ENCODE measurements at regions not wholly inside any gene's neighbourhood (a gene's known extent, or its start where the extent isn't known, plus 50 kb on each side); places are given as distances from the start of the nearest gene placed in this dataset.

- ChIA-PET CTCF (no interaction called here), POLR2A (no interaction called here)
Observed at GRCh38 chr1:105655032-105655431, 1401.4 kb upstream of the PRMT6 start.

GRCh38 chr1:105664495-105664894, 1392.0 kb upstream of the PRMT6 start:
- ChIA-PET CTCF (no interaction called here), POLR2A (no interaction called here)
- no peaks in the 10 kb centered on the region for H3K4me1 ChIP-seq
- intact Hi-C loops (cut with micrococcal nuclease; ENCODE audit: unreplicated experiment): no loop called here
- DNase-seq: no peak
- no peaks in the 10 kb centered on the region for H3K36me3 Mint-ChIP-seq (ENCODE audit: insufficient read depth, unreplicated experiment)
- H3K36me3 ChIP-seq (ENCODE audit: control insufficient read depth, insufficient read depth, low read length): no peaks in the 10 kb centered on the region
- H3K4me3 ChIP-seq (ENCODE audit: low read depth, low read length): no peak overlapping the region
- no peak overlapping the region for H3K4me3 Mint-ChIP-seq (ENCODE audit: unreplicated experiment)
- H3K27ac Mint-ChIP-seq (ENCODE audit: unreplicated experiment): no peak overlapping the region
- BruUV-seq (replicated peaks): no TSS peak
- no peaks in the 10 kb centered on the region for H3K9me3 ChIP-seq
- H3K9me3 Mint-ChIP-seq (ENCODE audit: unreplicated experiment): no peaks in the 10 kb centered on the region
- H3K4me1 Mint-ChIP-seq (ENCODE audit: low read depth, unreplicated experiment): no peaks in the 10 kb centered on the region
- H3K27me3 ChIP-seq (replicated peaks; ENCODE audit: control insufficient read depth, insufficient read depth, low read length): no peaks in the 10 kb centered on the region
- no peaks in the 10 kb centered on the region for H3K27me3 Mint-ChIP-seq (ENCODE audit: insufficient read depth, unreplicated experiment)
- TF ChIP-seq CTCF (IDR thresholded peaks at IDR 0.05; ENCODE audit: insufficient read depth in 1 of 2, low read depth in 1 of 2, low read length in 1 of 2, severe bottlenecking in 1 of 2, unreplicated experiment in 1 of 2): no peak

More at GRCh38 chr1:105655032-105655431, 1401.4 kb upstream of the PRMT6 start:
- intact Hi-C loops (cut with micrococcal nuclease; ENCODE audit: unreplicated experiment): no loop called here
- Histone ChIP-seq H3K27me3 (replicated peaks; ENCODE audit: control insufficient read depth, insufficient read depth, low read length) (no peaks in the 10 kb centered on the region), H3K4me3 (ENCODE audit: low read depth, low read length) (no peak overlapping the region), H3K9me3 (no peaks in the 10 kb centered on the region), H3K4me1 (no peaks in the 10 kb centered on the region), H3K36me3 (ENCODE audit: control insufficient read depth, insufficient read depth, low read length) (no peaks in the 10 kb centered on the region)
- no peaks in the 10 kb centered on the region for H3K4me1 Mint-ChIP-seq (ENCODE audit: low read depth, unreplicated experiment)
- no peak overlapping the region for H3K27ac Mint-ChIP-seq (ENCODE audit: unreplicated experiment)
- H3K27me3 Mint-ChIP-seq (ENCODE audit: insufficient read depth, unreplicated experiment): no peaks in the 10 kb centered on the region
- H3K9me3 Mint-ChIP-seq (ENCODE audit: unreplicated experiment): no peaks in the 10 kb centered on the region
- no peak for DNase-seq
- no peak overlapping the region for H3K4me3 Mint-ChIP-seq (ENCODE audit: unreplicated experiment)
- no peak for TF ChIP-seq CTCF (IDR thresholded peaks at IDR 0.05; ENCODE audit: insufficient read depth in 1 of 2, low read depth in 1 of 2, low read length in 1 of 2, severe bottlenecking in 1 of 2, unreplicated experiment in 1 of 2)
- no TSS peak for BruUV-seq (replicated peaks)
- H3K36me3 Mint-ChIP-seq (ENCODE audit: insufficient read depth, unreplicated experiment): no peaks in the 10 kb centered on the region

- H3K27me3 Mint-ChIP-seq (ENCODE audit: insufficient read depth, unreplicated experiment): no peaks in the 10 kb centered on the region
- no peaks in the 10 kb centered on the region for H3K9me3 ChIP-seq
- no peak overlapping the region for H3K4me3 Mint-ChIP-seq (ENCODE audit: unreplicated experiment)
- no peaks in the 10 kb centered on the region for H3K27me3 ChIP-seq (replicated peaks; ENCODE audit: control insufficient read depth, insufficient read depth, low read length)
- intact Hi-C loops (cut with micrococcal nuclease; ENCODE audit: unreplicated experiment): no loop called here
- H3K4me3 ChIP-seq (ENCODE audit: low read depth, low read length): no peak overlapping the region
- BruUV-seq (replicated peaks): no TSS peak
- ChIA-PET POLR2A (no interaction called here), CTCF (no interaction called here)
- no peaks in the 10 kb centered on the region for H3K36me3 ChIP-seq (ENCODE audit: control insufficient read depth, insufficient read depth, low read length)
- no peaks in the 10 kb centered on the region for H3K4me1 ChIP-seq
- DNase-seq: no peak
- H3K27ac Mint-ChIP-seq (ENCODE audit: unreplicated experiment): no peak overlapping the region
- no peaks in the 10 kb centered on the region for H3K4me1 Mint-ChIP-seq (ENCODE audit: low read depth, unreplicated experiment)
- H3K36me3 Mint-ChIP-seq (ENCODE audit: insufficient read depth, unreplicated experiment): no peaks in the 10 kb centered on the region
- TF ChIP-seq CTCF (IDR thresholded peaks at IDR 0.05; ENCODE audit: insufficient read depth in 1 of 2, low read depth in 1 of 2, low read length in 1 of 2, severe bottlenecking in 1 of 2, unreplicated experiment in 1 of 2): no peak
- H3K9me3 Mint-ChIP-seq (ENCODE audit: unreplicated experiment): no peaks in the 10 kb centered on the region
Observed at GRCh38 chr1:105678334-105678733, 1378.1 kb upstream of the PRMT6 start.
